HG02840 (cell line): ENCODE measurements at regions not wholly inside any gene's neighbourhood (a gene's known extent, or its start where the extent isn't known, plus 50 kb on each side); places are given as distances from the start of the nearest gene placed in this dataset.
"Not testable (repeated sequence)": the region's sequence is repeated elsewhere in the genome, so short reads cannot be mapped to it uniquely, and the experiment has no call there.

Source experiments
- ATAC-seq: cut with Tn5 transposase; IDR thresholded peaks from one replicate; pipeline ENCODE4 v1.9.1; 2021; ENCODE audit warnings: mild to moderate bottlenecking, moderate library complexity, moderate number of reproducible peaks; ENCODE audit not compliant: unreplicated experiment, low FRiP score

- no peak for ATAC-seq
Measured at GRCh38 chr6:163748886-163749285, 334.4 kb downstream of the QKI start.

GRCh38 chr6:163748036-163748435 lies 333.5 kb downstream of the QKI start:
- no peak for ATAC-seq

- ATAC-seq: not testable (repeated sequence)
Measured at GRCh38 chr6:163747058-163747457, 332.5 kb downstream of the QKI start.

- ATAC-seq: no peak
Measured at GRCh38 chr6:163745536-163746400, 331.2 kb downstream of the QKI start.

GRCh38 chr6:163744256-163744925 lies 329.9 kb downstream of the QKI start:
- ATAC-seq: no peak

- ATAC-seq: no peak
Measured at GRCh38 chr6:163743796-163744195, 329.3 kb downstream of the QKI start.

GRCh38 chr6:163741743-163742363 lies 327.3 kb downstream of the QKI start:
- no peak for ATAC-seq

- no peak for ATAC-seq
Measured at GRCh38 chr6:163741342-163741741, 326.8 kb downstream of the QKI start.

GRCh38 chr6:163739966-163740365 lies 325.4 kb downstream of the QKI start:
- no peak for ATAC-seq

- ATAC-seq: no peak
Measured at GRCh38 chr6:163739408-163739725, 324.8 kb downstream of the QKI start.

GRCh38 chr6:163738725-163739407 lies 324.3 kb downstream of the QKI start:
- ATAC-seq: no peak

GRCh38 chr6:163738304-163738703 lies 323.8 kb downstream of the QKI start:
- ATAC-seq: no peak

- no peak for ATAC-seq
Measured at GRCh38 chr6:163735076-163735475, 320.6 kb downstream of the QKI start.

GRCh38 chr6:163733061-163733460 lies 318.5 kb downstream of the QKI start:
- ATAC-seq: no peak

- no peak for ATAC-seq
Measured at GRCh38 chr6:163732479-163732878, 318.0 kb downstream of the QKI start.

GRCh38 chr6:163732014-163732351 lies 317.5 kb downstream of the QKI start:
- not testable (repeated sequence) for ATAC-seq

GRCh38 chr6:163731215-163732013 lies 316.9 kb downstream of the QKI start:
- no peak for ATAC-seq

GRCh38 chr6:163730246-163731210 lies 316.0 kb downstream of the QKI start:
- no peak for ATAC-seq
